ENCODE measurements at regions not wholly inside any gene's neighbourhood (a gene's known extent, or its start where the extent isn't known, plus 50 kb on each side); places are given as distances from the start of the nearest gene placed in this dataset.

GRCh38 chr6:138655828-138656227, 117.7 kb upstream of the CCDC28A start:
- TF ChIP-seq CTCF (IDR thresholded peaks at IDR 0.05), result no peak
- no peaks in the 10 kb centered on the region for H3K27me3 Mint-ChIP-seq (ENCODE audit: low read depth, poor library complexity)
- no peaks in the 10 kb centered on the region for H3K9me3 Mint-ChIP-seq
- H3K4me1 Mint-ChIP-seq, result peaks cover 13% of the 10 kb centered on the region
- DNase-seq, result no peak
- no peak overlapping the region for H3K4me3 Mint-ChIP-seq
- no peaks in the 10 kb centered on the region for H3K36me3 Mint-ChIP-seq (ENCODE audit: low read depth)
- H3K27ac Mint-ChIP-seq, result no peak overlapping the region

GRCh38 chr6:138656364-138657064, 117.1 kb upstream of the CCDC28A start:
- Mint-ChIP-seq H3K4me3 (no peak overlapping the region), H3K27me3 (ENCODE audit: low read depth, poor library complexity) (no peaks in the 10 kb centered on the region), H3K9me3 (no peaks in the 10 kb centered on the region), H3K36me3 (ENCODE audit: low read depth) (no peaks in the 10 kb centered on the region), H3K27ac (no peak overlapping the region), H3K4me1 (peaks cover 13% of the 10 kb centered on the region)
- no peak for TF ChIP-seq CTCF (IDR thresholded peaks at IDR 0.05)
- DNase-seq, result no peak

GRCh38 chr6:138657065-138657425, 116.5 kb upstream of the CCDC28A start:
- Mint-ChIP-seq H3K4me3 (no peak overlapping the region), H3K36me3 (ENCODE audit: low read depth) (no peaks in the 10 kb centered on the region), H3K4me1 (peaks cover 13% of the 10 kb centered on the region), H3K9me3 (no peaks in the 10 kb centered on the region), H3K27ac (no peak overlapping the region), H3K27me3 (ENCODE audit: low read depth, poor library complexity) (no peaks in the 10 kb centered on the region)
- no peak for DNase-seq
- TF ChIP-seq CTCF (IDR thresholded peaks at IDR 0.05), result no peak

- H3K9me3 Mint-ChIP-seq, result no peaks in the 10 kb centered on the region
- H3K27me3 Mint-ChIP-seq (ENCODE audit: low read depth, poor library complexity), result no peaks in the 10 kb centered on the region
Measured at GRCh38 chr6:138659998-138660397, 113.6 kb upstream of the CCDC28A start.

GRCh38 chr6:138662471-138662870, 111.1 kb upstream of the CCDC28A start:
- Mint-ChIP-seq H3K4me1 (peaks cover 3% of the 10 kb centered on the region), H3K4me3 (no peak overlapping the region), H3K27ac (no peak overlapping the region), H3K9me3 (no peaks in the 10 kb centered on the region), H3K36me3 (ENCODE audit: low read depth) (no peaks in the 10 kb centered on the region), H3K27me3 (ENCODE audit: low read depth, poor library complexity) (no peaks in the 10 kb centered on the region)
- TF ChIP-seq CTCF (IDR thresholded peaks at IDR 0.05), result no peak
- DNase-seq, result no peak

More at GRCh38 chr6:138659998-138660397, 113.6 kb upstream of the CCDC28A start:
- Mint-ChIP-seq H3K36me3 (ENCODE audit: low read depth) (no peaks in the 10 kb centered on the region), H3K4me3 (no peak overlapping the region), H3K27ac (no peak overlapping the region), H3K4me1 (peaks cover 13% of the 10 kb centered on the region)
- no peak for DNase-seq
- no peak for TF ChIP-seq CTCF (IDR thresholded peaks at IDR 0.05)

- DNase-seq, result no peak
- Mint-ChIP-seq H3K4me1 (peaks cover 6% of the 10 kb centered on the region), H3K27ac (no peak overlapping the region), H3K4me3 (no peak overlapping the region), H3K36me3 (ENCODE audit: low read depth) (no peaks in the 10 kb centered on the region), H3K27me3 (ENCODE audit: low read depth, poor library complexity) (no peaks in the 10 kb centered on the region), H3K9me3 (no peaks in the 10 kb centered on the region)
- TF ChIP-seq CTCF (IDR thresholded peaks at IDR 0.05), result no peak
Measured at GRCh38 chr6:138663892-138664291, 109.7 kb upstream of the CCDC28A start.
